ENCODE measurements at regions not wholly inside any gene's neighbourhood (a gene's known extent, or its start where the extent isn't known, plus 50 kb on each side); places are given as distances from the start of the nearest gene placed in this dataset.

DNA sequence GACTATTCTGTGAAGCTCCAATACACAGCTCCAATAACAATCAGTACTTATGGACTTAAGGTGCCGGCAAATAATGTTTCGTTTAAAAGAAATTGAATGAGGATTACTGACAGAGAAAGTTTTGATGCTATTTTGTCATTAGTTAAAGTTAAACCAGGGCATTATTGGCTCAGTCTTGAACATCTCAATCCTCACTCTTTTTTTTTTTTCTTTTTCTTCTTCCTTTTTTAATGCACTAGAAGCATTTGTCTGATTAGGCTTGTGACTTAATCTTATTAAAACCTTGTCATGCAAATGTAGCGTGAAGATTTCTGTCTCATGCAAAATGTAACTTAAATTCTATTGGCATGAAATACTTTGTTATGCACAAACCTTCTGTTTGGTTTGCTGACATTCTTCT lies 346.8 kb upstream of the ADGRL2 start:
- TF ChIP-seq, protein P1, sequence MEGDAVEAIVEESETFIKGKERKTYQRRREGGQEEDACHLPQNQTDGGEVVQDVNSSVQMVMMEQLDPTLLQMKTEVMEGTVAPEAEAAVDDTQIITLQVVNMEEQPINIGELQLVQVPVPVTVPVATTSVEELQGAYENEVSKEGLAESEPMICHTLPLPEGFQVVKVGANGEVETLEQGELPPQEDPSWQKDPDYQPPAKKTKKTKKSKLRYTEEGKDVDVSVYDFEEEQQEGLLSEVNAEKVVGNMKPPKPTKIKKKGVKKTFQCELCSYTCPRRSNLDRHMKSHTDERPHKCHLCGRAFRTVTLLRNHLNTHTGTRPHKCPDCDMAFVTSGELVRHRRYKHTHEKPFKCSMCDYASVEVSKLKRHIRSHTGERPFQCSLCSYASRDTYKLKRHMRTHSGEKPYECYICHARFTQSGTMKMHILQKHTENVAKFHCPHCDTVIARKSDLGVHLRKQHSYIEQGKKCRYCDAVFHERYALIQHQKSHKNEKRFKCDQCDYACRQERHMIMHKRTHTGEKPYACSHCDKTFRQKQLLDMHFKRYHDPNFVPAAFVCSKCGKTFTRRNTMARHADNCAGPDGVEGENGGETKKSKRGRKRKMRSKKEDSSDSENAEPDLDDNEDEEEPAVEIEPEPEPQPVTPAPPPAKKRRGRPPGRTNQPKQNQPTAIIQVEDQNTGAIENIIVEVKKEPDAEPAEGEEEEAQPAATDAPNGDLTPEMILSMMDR (IDR thresholded peaks at IDR 0.05): no peak
- TF ChIP-seq POLR2AphosphoS5 (IDR thresholded peaks at IDR 0.05; ENCODE audit: low read depth, low read length) (no peak), SIN3A (IDR thresholded peaks at IDR 0.05; ENCODE audit: borderline replicate concordance, insufficient read depth, low read depth, low read length) (no peak)
- TF ChIP-seq, protein P2, sequence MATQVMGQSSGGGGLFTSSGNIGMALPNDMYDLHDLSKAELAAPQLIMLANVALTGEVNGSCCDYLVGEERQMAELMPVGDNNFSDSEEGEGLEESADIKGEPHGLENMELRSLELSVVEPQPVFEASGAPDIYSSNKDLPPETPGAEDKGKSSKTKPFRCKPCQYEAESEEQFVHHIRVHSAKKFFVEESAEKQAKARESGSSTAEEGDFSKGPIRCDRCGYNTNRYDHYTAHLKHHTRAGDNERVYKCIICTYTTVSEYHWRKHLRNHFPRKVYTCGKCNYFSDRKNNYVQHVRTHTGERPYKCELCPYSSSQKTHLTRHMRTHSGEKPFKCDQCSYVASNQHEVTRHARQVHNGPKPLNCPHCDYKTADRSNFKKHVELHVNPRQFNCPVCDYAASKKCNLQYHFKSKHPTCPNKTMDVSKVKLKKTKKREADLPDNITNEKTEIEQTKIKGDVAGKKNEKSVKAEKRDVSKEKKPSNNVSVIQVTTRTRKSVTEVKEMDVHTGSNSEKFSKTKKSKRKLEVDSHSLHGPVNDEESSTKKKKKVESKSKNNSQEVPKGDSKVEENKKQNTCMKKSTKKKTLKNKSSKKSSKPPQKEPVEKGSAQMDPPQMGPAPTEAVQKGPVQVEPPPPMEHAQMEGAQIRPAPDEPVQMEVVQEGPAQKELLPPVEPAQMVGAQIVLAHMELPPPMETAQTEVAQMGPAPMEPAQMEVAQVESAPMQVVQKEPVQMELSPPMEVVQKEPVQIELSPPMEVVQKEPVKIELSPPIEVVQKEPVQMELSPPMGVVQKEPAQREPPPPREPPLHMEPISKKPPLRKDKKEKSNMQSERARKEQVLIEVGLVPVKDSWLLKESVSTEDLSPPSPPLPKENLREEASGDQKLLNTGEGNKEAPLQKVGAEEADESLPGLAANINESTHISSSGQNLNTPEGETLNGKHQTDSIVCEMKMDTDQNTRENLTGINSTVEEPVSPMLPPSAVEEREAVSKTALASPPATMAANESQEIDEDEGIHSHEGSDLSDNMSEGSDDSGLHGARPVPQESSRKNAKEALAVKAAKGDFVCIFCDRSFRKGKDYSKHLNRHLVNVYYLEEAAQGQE (IDR thresholded peaks at IDR 0.05; ENCODE audit: insufficient read depth in 1 of 2, low read depth in 2 of 2, low read length in 1 of 2): no peak

Measured in Panc1 (cell line).